ENCODE measurements at regions not wholly inside any gene's neighbourhood (a gene's known extent, or its start where the extent isn't known, plus 50 kb on each side); places are given as distances from the start of the nearest gene placed in this dataset.

DNA sequence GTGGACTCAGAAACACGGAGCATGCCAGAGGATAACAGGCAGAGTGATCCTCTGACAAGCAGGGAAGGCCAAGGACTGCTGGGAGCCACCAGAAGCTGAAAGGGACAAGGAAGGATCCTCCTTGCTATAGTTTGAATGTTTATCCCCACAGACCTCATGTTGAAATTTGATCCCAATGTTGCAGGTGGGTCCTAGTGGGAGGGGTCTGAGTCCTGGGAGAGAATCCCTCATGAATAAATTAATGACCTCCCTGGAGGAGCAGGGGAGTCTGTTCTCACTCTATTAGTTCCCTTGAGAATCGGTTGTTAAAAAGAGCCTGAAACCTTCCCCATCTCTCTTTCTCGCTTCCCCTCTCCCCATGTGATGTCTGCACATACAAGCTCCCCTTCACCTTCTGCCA lies 124.4 kb downstream of the FBXO15 start:
- DNase-seq: no peak

DNA sequence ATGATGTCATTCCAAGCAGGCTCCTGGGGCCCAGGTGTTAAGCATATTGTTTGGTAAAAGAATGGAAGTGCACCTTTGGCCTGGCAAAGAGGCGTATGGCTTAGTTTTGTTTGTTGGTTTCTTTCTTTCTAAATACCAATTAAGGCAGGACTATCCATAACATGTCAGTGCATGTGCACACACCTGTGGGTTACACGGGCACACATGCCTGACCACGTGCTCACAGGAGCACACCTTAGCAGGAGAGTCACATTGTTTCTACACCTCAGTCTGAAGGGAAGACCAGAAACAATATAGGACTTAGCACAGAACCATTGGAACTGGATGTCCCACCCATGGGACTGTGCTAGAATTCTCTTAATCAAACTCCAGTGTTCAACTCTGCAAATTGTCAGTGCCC lies 127.8 kb downstream of the FBXO15 start:
- DNase-seq: no peak

DNA sequence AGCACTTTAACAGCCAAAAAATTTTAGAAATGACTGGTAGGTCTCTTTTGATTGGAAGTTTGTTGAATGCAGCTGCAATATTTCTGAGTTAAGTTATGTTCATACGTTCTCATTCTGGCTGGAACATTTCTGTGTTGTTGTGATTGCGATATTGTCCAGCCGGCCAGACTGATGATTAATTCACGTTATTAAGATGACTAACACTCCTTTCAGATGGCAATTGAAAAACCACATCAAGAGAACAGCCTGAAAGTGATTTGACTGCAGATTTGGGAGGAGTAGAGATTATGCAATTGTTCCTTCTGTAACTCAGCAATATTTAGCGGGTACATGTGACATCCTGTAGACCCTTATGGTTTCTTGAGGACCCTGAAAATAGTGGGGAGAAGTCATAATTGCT lies 133.7 kb downstream of the FBXO15 start:
- no peak for DNase-seq

DNA sequence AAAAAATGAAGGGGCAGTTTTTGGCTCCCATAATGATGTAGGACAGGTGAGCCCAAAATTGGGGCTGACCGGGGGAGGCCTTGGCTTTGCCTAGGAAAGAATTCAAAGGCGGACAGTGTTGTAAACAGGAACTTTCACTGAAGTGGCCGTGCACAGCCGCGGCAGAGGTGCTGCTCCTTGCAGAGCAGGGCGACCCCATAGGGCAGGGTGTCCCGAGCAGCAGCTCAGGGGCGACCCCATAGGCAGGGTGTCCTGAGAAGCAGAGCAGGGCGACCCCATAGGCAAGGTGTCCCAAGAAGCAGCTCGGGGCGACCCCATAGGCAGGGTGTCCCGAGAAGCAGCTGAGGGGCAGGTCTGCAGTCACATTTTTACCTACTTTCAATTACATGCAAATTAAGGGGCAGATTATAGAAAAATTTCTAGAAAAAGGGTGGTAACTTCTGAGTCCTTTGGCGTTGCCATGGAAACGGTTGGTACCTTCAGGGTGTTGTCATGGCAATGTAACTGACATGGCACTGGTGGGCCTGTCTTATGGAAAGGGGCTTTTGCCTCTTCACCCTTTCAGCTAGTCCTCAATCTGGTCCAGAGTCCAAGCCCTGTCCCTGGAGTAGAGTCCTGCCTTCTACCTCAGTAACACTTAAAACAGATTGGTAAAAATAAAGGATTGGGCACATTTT lies 134.5 kb downstream of the FBXO15 start:
- DNase-seq: no peak

DNA sequence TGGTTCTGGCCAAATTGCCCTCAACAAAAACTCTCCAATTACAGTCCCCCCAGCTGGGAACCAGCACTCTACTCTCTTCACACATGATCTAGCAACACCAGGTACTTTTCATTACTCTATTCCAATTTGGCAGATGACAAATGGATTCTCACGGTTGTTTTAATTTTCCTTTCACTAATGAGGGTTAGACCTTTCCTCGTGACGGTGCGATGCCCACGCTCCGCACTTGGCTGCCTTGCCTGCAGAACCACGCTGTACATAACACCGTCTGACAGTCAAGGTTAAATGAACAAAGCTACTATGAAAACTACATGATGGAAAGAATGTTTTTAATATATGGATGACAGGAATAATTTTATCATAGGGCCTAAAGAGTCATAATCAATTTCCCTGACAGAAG lies 141.5 kb downstream of the FBXO15 start:
- no peak for DNase-seq

DNA sequence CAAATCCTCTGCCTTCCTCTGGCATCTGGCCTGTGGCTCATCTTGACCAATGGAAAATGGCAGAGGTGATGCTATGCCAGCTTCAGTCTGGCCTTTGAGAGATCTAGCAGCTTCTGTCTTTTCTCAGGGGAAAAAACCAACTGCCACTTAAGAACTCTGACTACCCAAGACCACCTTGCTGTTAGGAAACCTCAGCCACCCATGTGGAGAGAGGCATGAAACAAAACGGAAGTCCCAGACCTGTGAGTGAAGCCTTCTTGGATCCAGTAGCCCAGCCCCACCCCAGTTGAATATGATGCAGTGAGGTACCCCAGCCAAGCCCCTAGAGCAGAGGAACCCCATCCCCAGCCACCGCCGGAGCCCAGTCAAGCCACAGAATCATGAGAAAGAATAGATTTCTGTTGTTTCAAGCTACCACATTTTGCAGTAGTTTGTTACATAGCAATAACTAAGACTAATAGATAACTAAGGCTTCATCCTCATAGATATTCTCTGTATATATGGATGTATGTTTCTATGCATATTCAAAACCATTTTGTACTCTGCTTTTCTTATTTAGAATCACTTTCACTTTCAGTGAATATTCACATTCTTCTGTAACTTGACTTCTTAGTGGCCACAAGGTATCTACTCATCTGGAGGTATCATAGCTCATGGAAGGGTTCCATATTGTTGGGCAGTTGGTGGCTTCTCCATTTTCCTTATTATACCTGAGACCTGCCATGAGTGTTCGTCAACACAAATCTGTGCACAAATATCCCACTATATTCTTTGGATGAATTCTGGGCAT lies 142.1 kb downstream of the FBXO15 start:
- DNase-seq: no peak

DNA sequence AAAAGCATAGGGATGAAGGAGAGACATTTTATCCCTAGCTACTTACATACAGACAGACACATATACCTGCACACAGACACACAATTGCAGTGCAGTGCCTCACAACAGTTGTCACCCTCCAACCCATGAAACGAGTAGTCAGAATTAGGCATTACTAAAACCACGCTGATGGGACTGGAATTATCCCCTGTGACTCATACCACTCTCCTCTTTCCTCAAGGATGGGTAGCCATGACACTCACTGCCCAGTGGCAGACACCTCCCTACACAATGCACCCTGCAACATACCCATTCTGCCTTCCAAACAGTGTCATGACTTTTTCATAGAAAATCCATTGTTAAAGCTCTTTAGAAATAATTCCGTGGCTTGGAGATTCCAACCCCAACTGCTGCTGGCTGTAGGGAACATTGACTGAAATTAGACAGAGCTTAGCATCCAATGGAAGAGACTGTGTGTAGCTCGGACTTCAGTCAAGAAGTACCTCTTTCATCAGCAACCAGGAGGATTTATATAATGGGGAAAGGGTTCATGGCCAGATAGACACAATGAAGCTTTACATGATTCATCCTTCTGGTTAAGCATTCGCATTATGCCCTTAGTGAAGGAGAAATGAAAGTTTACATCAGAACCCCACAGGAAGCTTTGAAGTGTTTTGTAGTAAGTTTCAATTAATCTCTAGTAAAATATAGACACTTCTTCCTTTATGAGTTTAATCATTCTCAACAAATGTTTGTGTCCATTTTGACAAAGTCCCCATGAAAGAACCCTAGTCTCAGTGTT lies 155.2 kb downstream of the FBXO15 start:
- DNase-seq: no peak

DNA sequence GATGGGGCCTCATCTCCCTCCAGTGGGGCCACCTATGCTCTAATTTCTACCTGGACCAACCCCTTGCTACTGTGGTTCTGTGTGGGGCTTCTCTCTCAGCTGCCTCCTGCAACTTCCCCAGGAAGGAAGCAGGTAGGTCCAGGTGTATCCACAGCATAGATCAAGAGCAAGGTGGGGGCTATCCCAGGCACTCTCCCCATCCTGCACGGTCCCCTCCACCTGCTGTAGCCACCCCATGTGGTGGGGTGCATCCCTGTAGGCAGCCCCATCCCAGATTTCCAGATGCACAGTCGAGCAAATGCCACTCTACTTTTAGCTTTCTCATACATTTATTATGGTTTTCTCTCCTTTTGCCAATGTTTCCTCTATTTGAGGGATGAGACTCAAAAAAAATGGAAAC lies 156.1 kb downstream of the FBXO15 start:
- no peak for DNase-seq

DNA sequence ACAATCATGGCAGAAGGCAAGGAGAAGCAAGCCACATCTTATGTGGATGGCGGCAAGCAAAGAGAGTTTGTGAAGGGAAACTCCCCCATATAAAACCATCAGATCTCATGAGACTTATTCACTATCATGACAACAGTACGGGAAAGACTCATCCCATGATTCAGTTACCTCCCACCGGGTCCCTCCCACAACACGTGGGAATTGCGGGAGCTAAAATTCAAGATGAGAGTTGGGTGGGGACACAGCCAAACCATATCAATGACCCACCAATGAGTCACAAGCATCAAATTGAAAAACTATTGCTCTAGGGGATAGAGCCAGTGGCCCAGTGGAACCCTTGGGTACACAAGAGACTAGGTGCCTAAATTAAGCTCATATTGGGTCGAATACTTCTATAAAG lies 157.4 kb downstream of the FBXO15 start:
- no peak for DNase-seq

DNA sequence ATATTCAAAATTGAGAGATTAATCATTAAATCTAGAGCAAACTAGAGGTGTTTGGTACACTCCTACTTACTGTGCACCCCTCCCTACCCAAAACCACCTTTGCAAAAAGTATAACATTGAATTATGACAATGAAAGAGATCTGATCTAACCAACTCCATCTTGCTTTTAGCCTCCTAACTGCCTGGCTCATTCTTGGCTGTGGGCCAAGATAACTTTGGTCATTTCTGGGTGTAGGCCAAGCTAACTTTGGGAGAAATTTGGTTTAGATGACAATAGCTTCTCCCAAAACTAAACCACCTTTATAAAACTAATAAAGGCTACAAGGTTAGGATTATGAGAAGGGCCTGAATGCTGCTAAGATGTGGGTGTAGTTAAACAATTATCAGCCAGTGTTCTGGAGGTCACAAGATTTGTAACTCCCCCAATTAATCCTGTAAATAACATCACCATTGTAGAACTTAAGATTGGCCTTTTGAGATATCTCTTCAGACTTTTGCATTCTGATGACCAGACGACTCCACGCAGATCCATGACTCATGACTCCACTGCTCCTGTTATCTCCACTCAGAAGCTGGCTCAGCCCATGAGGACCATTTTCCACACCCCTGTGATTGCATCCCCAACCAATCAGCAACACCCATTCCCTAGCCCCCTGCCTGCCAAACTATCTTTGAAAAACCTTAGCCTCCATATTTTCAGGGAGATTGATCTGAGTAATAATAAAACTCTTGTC lies 160.2 kb downstream of the FBXO15 start:
- no peak for DNase-seq

DNA sequence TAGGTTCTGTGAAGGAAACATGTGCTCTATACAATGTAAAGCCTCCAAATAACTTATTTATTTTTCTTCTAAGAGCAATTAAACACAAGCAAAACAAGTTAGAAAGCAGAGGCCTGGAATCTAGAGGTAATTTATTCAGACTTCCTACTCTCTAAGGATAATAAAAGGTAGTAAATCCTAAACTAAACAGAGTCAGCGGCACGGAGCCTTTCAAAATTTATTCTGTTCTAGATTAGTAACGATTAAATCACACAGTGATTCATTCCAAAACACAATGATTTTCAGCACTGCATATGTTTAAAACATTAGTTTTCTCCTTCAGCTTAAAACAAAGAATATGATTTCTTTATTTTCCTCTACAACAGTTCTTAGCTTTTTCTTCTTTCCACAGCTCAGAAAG lies 160.9 kb downstream of the FBXO15 start:
- DNase-seq: no peak

DNA sequence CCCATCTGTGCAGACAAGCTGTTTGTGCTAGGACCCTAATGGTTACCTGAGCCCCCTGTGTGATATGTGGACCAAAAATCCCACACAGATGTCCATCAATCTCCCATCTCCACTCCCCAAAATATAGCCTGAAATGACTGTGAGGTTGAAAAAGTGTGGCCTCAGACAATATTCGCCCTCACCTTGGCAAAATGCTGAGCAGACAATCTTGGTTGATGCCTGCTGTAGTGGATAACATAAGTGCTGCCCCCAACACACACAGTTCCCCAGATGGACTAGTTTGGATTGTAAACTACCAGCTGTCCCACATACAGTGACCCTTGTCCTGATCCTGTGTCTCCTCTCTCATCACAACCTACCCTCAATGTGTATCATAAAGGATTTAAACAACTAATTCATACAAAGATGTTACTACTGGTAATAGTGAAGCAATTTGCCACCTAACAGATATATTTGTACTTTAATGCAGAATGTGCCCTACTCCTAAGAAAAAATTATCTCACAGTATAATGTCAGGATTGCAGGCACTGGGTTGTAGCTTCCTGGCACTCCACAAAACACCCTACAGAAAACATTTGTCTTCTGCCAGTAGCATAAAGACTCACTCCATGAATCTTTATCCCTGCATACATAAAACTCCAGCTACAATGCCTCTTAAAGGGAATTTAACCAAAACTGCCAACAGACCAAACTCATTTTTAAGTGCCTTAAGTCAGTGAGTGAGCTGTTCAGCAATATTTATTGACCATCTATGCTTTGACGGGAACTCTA lies 161.6 kb downstream of the FBXO15 start:
- no peak for DNase-seq

DNA sequence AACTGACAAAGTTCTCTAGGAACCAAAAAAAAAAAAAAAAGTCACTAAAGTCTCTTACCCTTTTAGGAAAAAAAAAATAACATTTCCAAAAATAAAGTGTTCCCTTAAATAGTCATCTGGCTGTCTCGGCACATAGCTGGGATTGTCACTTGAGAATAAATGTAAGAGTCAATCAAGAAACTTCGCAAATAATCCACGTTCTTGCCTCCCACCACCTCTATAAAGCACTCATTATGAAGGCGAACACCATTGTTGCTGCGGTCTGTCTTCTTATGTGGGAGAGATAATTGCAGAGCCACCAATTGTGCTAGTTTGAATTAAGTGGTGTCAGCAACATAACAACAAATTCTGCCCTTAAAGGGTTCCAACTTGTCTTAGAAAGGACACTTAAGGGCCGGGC lies 163.7 kb downstream of the FBXO15 start:
- no peak for DNase-seq

DNA sequence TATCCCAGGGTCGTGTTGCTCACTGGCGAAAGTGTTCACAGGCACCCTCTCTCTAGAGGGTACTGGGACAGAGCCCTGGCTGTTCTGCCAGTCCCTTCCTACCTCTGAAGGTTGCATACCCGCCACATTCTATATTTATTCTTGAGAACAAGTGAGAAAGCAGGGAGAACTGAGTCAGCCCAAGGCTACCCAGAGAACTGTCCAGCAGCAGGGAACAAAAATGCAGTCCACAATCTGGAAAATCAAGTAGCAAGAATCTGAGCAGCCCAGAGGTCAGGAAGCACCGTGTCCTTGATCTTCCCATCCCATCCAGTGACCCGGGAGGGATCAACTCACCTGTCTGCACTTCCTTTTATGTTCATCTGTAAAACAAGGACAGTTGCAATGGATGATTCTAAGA lies 164.1 kb downstream of the FBXO15 start:
- DNase-seq: no peak

DNA sequence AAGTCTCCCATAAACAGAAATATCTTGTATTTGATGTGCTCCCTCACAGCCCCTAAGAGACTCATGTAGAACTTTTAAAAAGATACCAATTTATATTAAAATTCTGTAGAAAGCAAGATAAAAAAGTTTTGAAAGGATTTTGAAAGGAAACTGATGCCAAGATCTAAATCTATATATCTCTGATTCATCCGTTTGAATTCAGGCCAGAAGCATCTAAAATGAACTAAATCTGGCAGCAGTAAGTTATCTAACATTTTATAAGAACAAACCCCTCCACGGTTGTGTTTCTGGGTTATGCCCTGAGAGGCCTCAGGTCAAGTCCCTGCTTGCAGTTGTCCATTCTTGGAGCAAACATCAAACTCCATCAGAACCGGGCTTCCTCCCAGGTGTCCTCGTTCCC lies 165.8 kb downstream of the FBXO15 start:
- no peak for DNase-seq

DNA sequence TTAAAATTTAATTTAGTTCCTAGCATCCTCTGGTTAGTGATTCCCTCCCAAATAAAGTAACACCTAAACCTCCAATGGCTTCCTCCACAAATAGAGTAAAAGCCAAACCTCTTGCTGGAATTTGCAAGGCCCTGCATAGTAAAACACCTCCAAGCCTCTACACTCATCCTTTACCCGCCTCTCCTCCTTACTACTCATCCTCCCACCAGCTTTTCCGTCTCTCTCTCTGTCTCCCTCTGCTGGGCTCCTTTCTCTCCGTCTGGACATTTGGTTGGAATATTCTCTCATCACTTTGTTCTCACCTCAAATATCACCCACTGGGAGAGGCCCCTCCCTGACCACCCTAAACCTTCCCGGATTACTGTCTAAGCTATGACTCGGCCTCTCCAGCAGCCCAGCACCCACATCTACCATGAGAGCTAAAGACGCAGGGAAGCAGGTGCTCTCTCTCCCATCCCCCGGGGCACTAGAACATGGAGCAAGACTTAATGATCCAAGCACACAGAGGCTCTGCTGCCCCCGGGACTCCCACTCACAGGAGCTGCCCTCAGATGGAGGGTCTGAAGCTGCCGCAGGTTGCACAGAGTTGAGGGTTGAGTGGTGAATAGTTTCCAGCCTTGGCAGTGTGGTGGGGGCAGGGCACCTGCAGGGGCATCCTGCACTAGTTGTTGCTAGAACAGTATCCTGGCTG lies 167.2 kb downstream of the FBXO15 start:
- no peak for DNase-seq

DNA sequence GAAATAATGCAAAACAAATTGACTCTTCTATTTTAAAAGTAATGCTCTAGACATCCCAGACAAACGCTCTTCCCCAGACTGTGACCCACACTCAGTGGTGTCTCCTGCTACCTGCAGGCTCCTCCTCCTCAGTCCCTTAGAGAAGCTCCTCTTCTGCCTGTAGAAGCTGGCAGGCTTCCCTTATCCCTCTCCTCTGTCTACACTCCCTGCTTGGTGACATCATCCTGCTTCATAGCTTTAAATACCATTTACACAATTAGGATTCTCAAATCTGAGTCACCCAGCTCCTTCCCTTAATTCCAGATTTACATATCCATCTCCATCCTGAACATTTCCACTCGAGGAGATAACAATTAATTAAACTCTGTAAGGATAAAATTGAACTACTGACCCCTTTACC lies 167.9 kb downstream of the FBXO15 start:
- DNase-seq: no peak

DNA sequence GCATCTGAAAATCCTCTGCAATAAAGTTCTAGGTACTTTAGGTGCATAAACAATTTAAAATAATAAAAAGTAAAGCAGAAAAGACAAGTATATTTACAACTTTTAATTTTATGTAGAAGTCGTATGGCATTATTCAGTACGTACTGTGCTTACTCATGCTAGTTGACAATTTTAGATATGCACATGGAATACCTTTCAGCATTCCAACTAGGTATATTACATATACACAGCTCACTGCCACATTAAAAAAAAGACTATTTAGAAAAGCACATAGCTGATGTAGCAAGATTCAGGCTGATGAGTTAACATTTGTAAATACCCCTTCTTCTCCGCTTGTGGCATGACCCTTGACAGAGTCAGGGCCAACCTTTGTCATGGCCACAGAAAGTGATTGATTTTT lies 171.2 kb downstream of the FBXO15 start:
- no peak for DNase-seq

DNA sequence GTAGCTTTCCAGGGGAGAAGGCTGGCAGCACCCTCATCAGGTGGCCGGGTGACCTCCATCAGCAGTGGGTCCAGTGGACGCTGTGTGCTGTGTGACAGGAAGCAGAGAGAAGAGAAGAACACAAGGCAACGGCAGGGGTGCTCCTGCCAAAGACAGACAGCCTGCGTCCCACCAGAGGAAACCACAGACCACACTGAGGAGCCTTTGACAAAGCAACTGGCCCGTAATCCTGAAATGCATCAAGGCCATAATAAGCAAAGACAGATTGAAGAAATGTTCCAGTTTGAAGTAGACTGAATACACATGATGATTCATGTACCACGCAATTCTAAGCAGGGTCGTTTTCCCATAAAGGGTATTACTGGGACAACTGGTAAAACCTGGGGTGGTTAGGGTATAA lies 172.4 kb downstream of the FBXO15 start:
- DNase-seq: no peak

DNA sequence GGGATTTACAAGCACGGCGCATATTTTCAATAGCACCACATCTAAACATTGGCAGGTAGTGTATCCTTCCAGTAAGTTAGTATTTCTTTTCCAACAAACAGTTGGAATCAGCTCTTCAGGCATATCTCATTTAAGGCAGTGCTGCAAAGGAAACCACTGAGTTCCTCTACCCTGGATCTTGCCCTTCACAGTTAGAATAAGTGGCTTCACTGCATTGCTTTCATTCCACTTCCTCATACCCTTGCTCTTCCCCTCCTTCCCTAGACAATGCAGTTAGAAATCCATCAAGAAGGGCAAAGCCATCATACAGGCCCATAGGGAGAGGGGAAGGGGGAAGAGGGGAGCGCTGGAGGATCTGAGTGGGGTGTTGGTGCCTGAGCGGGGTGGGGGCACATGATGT lies 173.7 kb downstream of the FBXO15 start:
- DNase-seq: no peak

DNA sequence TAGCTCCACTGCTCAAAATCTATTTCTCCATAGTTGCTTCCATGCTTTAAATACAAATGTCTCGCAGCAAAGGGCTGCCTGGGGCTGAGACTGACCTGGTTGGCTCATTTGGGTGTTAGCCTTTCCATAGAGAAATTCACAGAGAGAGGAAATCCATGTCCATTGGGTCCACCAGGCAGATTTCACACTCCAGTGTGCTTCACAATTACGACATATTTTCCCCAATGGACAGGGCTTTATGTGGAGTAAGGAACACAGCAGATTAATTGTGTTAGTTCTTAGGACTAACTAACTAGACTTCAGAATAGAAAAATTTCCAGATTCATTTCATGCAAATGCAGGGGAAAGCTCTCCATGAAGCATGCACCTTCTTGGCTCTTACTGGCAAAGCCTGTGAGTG lies 180.7 kb downstream of the FBXO15 start:
- no peak for DNase-seq

DNA sequence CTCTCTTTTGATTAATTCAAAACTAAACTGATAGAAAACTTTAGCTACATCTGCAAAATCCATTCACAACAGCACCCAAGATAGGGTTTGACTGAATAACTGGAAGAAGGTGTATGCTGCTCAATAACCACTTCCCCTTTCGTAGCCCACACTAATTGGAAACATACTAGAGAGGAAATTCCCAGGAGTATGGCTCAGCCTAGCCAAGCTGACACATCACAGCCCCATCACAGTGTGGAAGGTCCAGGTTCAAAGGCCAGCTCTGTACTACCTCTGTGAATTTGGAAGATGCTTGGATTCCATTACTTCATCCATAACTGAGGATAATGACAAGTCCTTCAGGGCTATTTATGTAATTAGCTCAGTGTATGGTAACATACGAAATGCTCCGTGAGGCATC lies 185.4 kb downstream of the FBXO15 start:
- DNase-seq: no peak
